ENCODE measurements at regions not wholly inside any gene's neighbourhood (a gene's known extent, or its start where the extent isn't known, plus 50 kb on each side); places are given as distances from the start of the nearest gene placed in this dataset.
"Not testable (repeated sequence)": the region's sequence is repeated elsewhere in the genome, so short reads cannot be mapped to it uniquely, and the experiment has no call there.

DNA sequence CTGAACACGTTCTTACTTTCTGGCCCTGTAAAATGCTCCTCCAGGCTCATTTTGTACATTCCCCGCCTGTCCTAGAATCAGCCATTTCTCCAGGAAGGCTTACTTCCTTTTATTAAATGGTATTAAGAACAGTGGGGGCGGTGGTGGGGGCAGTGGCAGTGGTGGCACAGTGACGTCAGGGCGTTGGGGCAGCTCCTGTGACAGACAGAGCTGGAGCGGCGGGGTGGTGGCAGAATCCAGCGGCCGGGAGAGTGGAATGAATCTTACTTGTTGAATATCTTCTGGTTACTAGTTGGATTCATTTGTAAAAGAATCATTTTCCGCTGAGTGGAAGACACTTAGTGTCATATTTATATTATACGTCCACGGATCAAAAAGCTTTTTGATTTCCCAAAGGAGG is 262.6 kb downstream of the BCL2L11 start:
- H3K4me1 Mint-ChIP-seq; H3K36me3 Mint-ChIP-seq; H3K4me3 Mint-ChIP-seq; H3K27me3 Mint-ChIP-seq (ENCODE audit: low read depth in 3 of 3); H3K9me3 Mint-ChIP-seq; H3K27ac Mint-ChIP-seq; DNase-seq: not testable (repeated sequence)

- not testable (repeated sequence) for H3K4me3 Mint-ChIP-seq; H3K27ac Mint-ChIP-seq; H3K9me3 Mint-ChIP-seq; H3K4me1 Mint-ChIP-seq; H3K36me3 Mint-ChIP-seq; H3K27me3 Mint-ChIP-seq (ENCODE audit: low read depth in 3 of 3); DNase-seq
These were observed 264.7 kb downstream of the BCL2L11 start for GRCh38 chr2:111385226-111385957.

- not testable (repeated sequence) for H3K27me3 Mint-ChIP-seq (ENCODE audit: low read depth in 3 of 3); H3K9me3 Mint-ChIP-seq; H3K36me3 Mint-ChIP-seq; H3K27ac Mint-ChIP-seq; H3K4me1 Mint-ChIP-seq; H3K4me3 Mint-ChIP-seq; DNase-seq
These were observed 269.9 kb downstream of the BCL2L11 start for GRCh38 chr2:111390605-111391004.

DNA sequence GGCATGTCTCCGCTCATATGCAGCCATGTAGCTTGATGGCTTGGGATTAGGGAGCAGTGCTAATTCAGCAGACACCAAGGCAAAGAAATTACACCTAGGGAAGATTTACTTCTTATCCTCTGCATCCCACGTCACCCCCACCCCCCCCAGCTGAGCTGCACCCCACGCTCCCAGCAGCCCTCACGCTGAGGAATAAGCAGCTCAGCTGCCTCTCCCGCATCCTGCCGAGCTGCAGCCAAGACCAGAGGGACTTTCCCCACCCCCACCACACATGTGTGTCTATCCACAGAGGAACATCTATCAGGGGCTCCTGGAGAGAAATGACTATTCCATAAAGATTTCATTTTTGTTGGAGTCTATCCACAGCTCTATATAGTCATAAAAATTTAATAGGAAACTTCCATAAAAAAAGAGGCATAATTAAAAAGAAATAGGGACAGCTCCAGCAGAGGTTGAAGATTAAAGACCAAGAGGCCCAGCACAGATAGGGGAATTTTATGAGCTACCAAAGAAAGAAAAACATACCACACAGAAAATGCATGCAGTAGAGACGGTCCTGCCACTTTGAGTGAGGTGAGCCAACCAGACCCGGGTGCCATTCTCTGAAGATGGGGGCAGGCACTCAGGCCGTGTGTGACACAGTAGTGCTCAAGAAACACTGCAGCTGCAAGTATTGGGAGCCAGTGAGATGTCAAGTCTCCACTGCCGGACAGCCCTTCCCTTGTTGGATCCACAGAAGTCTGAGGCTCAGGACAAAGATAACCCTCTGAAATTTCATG is 274.8 kb downstream of the BCL2L11 start:
- not testable (repeated sequence) for DNase-seq, H3K27ac Mint-ChIP-seq

DNA sequence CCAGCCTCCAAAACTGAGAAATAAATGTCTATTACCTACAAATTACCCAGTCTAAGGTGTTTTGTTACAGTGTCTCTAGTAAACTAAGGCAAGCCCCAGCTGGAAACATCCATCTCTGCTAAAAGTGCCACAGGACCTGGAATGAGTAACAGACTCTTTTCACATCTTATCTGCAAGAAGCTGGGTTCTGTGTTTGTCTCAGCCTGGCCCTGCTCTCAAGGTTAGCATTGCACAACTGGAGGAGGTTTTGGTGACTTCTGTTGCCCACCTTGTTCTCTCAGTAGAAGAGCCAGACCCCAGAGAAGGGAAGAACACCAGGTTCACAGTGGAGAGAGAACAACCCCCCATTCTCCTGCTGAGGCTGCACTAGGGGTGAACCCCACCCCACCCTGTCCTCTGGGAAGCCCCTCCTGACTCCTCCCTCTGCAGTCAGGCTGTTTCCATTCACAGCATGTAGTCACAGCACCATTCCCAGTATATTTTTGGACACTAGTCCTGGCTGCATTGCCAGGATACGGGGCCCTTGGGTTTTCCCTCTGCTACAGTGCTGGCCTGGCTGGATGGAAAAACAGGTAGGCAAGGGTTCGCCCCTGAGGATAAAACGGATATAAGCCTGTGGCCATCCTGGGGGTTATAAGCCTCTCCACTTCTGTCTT is 280.0 kb downstream of the BCL2L11 start:
- H3K4me3 Mint-ChIP-seq; H3K36me3 Mint-ChIP-seq; H3K27me3 Mint-ChIP-seq (ENCODE audit: low read depth in 3 of 3); H3K27ac Mint-ChIP-seq; DNase-seq; H3K9me3 Mint-ChIP-seq; H3K4me1 Mint-ChIP-seq: not testable (repeated sequence)

More for the DNA sequence above, 274.8 kb downstream of the BCL2L11 start:
- H3K9me3 Mint-ChIP-seq; H3K4me1 Mint-ChIP-seq; H3K27me3 Mint-ChIP-seq (ENCODE audit: low read depth in 3 of 3); H3K36me3 Mint-ChIP-seq; H3K4me3 Mint-ChIP-seq: not testable (repeated sequence)

- not testable (repeated sequence) for H3K4me3 Mint-ChIP-seq; DNase-seq; H3K27ac Mint-ChIP-seq; H3K27me3 Mint-ChIP-seq (ENCODE audit: low read depth in 3 of 3); H3K4me1 Mint-ChIP-seq; H3K36me3 Mint-ChIP-seq; H3K9me3 Mint-ChIP-seq
These were observed 280.8 kb downstream of the BCL2L11 start for GRCh38 chr2:111401270-111402140.

DNA sequence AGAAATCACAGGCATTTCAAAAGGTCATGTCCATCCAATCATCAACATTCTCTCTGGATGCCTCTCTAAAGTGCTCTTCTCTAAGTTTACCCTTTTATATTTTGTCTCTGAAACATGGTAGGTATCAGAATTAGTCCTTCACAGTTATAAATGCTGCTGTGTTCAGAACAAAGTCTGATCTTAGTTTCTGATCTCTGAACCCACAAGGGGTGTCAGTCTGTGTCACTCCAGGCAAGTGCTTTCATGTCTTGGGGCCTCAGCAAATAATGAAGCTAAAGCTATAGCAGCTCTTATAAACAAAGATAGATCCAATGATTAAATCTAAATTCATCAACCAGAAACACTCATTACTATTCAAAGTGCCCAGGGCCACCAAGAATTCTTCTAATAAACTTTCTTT is 281.7 kb downstream of the BCL2L11 start:
- H3K4me1 Mint-ChIP-seq; H3K27ac Mint-ChIP-seq; H3K27me3 Mint-ChIP-seq (ENCODE audit: low read depth in 3 of 3); H3K9me3 Mint-ChIP-seq; H3K4me3 Mint-ChIP-seq; H3K36me3 Mint-ChIP-seq; DNase-seq: not testable (repeated sequence)

- H3K36me3 Mint-ChIP-seq; DNase-seq; H3K9me3 Mint-ChIP-seq; H3K27ac Mint-ChIP-seq; H3K27me3 Mint-ChIP-seq (ENCODE audit: low read depth in 3 of 3); H3K4me3 Mint-ChIP-seq; H3K4me1 Mint-ChIP-seq: not testable (repeated sequence)
These were observed 282.6 kb downstream of the BCL2L11 start for GRCh38 chr2:111403287-111403686.

GRCh38 chr2:111406616-111407015 is 285.9 kb downstream of the BCL2L11 start:
- H3K27ac Mint-ChIP-seq; DNase-seq; H3K27me3 Mint-ChIP-seq (ENCODE audit: low read depth in 3 of 3); H3K36me3 Mint-ChIP-seq; H3K4me1 Mint-ChIP-seq; H3K4me3 Mint-ChIP-seq; H3K9me3 Mint-ChIP-seq: not testable (repeated sequence)

GRCh38 chr2:111407632-111408194 is 287.0 kb downstream of the BCL2L11 start:
- DNase-seq; H3K9me3 Mint-ChIP-seq; H3K36me3 Mint-ChIP-seq; H3K4me3 Mint-ChIP-seq; H3K27me3 Mint-ChIP-seq (ENCODE audit: low read depth in 3 of 3); H3K4me1 Mint-ChIP-seq; H3K27ac Mint-ChIP-seq: not testable (repeated sequence)

DNA sequence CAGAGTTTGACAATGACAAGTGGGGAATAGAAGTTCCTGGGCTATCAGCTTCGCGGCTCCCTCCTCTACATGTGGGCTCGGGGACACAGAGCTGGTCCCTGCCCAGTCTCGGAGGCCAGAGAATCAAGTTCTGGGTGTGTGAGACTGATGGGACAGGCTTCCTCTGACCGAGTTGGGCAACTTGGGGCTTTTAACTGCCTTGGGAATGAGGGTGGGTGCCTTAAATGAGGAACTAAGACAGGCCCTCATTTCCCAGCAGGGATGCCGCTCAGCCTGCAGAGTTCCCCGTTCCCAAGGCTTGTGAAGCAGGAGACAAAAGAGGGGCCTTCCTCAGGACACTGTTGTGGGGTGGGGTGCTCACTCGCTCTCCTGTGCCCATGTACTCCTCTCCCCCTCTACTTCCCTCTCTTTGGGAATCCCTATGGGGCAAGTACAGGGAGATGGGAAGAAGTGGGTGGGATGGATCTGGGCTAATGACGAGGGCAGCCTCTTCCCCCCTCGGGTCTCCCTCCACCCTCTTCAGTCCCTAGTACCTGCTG is 290.2 kb downstream of the BCL2L11 start:
- H3K36me3 Mint-ChIP-seq; H3K27me3 Mint-ChIP-seq (ENCODE audit: low read depth in 3 of 3); DNase-seq; H3K4me1 Mint-ChIP-seq; H3K27ac Mint-ChIP-seq; H3K9me3 Mint-ChIP-seq; H3K4me3 Mint-ChIP-seq: not testable (repeated sequence)

DNA sequence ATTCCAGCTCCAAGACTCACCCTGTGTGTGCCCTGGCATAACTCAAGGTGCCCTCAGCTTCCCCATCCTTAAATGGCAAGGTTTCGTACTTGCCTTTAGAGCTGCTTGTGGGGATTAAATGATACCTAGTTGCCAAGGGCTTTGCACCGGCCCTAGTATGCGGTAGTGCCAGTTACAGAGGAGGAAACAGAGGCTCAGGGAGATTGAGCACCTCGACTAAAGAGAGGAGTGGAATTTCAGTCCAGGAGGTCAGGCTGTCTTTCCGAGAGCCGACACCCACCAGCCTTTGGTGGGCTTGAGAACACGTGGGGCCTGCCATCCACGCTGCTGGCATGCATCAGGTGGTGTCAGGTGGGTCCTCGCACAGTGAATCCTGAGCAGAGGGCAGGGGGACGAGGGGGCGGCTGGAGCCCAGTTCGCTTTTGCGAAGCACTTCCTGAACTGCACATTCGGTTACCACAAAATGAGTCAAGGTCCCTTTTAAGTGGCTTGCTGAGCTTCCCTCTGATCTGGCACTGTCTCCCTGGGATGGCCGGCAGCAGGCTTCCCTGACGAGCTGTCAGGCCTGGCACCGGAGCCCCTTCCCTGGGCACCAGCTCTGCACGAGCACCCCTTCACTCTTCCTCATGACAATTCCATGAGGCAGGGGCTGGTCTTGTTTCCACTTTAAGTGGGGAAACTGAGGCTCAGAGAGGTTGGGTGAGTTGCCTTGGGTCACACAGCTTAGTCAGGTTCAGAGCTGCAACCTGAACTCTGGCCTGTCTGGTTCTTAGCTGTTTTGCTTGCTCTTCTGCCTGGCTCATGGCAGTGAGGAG is 291.4 kb downstream of the BCL2L11 start:
- not testable (repeated sequence) for H3K4me3 Mint-ChIP-seq; H3K27ac Mint-ChIP-seq; H3K36me3 Mint-ChIP-seq; DNase-seq; H3K9me3 Mint-ChIP-seq; H3K27me3 Mint-ChIP-seq (ENCODE audit: low read depth in 3 of 3)
- H3K4me1 Mint-ChIP-seq: peaks cover 11 to 15% of the 10 kb centered on the region in 2 donors

All from immature natural killer cell (primary cell).